ENCODE measurements at regions not wholly inside any gene's neighbourhood (a gene's known extent, or its start where the extent isn't known, plus 50 kb on each side); places are given as distances from the start of the nearest gene placed in this dataset.

- TF ChIP-seq CTCF (IDR thresholded peaks at IDR 0.05) (no peak), POLR2A (IDR thresholded peaks at IDR 0.05) (no peak)
Observed at GRCh38 chr11:70579316-70579955, 181.1 kb downstream of the CTTN start.
